ENCODE measurements at regions not wholly inside any gene's neighbourhood (a gene's known extent, or its start where the extent isn't known, plus 50 kb on each side); places are given as distances from the start of the nearest gene placed in this dataset.

DNA sequence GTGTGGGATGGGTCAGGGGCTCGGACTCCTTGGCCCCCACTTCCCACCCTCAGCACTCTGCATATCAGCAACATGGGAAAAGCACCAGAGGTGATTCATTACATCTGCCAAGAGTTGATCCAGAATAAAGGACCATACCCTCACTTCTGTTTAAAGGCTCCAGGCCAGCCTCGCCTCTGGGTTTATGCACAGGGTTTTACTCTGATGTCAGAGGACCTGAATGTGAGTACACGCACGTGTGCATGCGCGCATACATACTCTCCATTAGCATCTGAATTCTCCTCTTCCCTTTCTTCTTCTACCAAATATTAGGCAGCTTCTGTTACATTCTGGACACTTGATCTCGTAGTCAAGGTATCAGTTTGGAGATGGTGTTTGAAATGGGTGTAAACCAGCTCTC is 114.7 kb upstream of the SPTLC3 start:
- TF ChIP-seq, protein P1, sequence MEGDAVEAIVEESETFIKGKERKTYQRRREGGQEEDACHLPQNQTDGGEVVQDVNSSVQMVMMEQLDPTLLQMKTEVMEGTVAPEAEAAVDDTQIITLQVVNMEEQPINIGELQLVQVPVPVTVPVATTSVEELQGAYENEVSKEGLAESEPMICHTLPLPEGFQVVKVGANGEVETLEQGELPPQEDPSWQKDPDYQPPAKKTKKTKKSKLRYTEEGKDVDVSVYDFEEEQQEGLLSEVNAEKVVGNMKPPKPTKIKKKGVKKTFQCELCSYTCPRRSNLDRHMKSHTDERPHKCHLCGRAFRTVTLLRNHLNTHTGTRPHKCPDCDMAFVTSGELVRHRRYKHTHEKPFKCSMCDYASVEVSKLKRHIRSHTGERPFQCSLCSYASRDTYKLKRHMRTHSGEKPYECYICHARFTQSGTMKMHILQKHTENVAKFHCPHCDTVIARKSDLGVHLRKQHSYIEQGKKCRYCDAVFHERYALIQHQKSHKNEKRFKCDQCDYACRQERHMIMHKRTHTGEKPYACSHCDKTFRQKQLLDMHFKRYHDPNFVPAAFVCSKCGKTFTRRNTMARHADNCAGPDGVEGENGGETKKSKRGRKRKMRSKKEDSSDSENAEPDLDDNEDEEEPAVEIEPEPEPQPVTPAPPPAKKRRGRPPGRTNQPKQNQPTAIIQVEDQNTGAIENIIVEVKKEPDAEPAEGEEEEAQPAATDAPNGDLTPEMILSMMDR (conservative IDR thresholded peaks at IDR 0.05 in 1 of 2, IDR thresholded peaks at IDR 0.05 in 1 of 2; ENCODE audit: low read depth in 1 of 2, low read length in 2 of 2) = no peak
- no peak for TF ChIP-seq EZH2 (IDR thresholded peaks at IDR 0.05; ENCODE audit: low read length, missing control alignments)
